GM12878 (cell line): ENCODE measurements at regions not wholly inside any gene's neighbourhood (a gene's known extent, or its start where the extent isn't known, plus 50 kb on each side); places are given as distances from the start of the nearest gene placed in this dataset.

Experiments used
- ATAC-seq: fragments of 200-7000 bp; cut with Tn5 transposase; 3 replicates; pipeline ENCODE4 v1.9.1; 2020; ENCODE audit warnings: mild to moderate bottlenecking, moderate library complexity
- BruUV-seq: library from RNA; stranded (reverse); fragments of 400-500 nt; replicated peaks from 2 replicates; lab custom pipeline; 2021; lab: Mats Ljungman, UMichigan
- CTCF ChIA-PET: fragments of 300-600 bp; sonication (Branson Sonifier 250); formaldehyde crosslinking; extraction: SDS; loops from one replicate; lab custom pipeline; 2021; ENCODE audit warnings: inconsistent platforms; lab: Yijun Ruan, JAX
- POLR2A ChIA-PET: fragments of 350-600 bp; formaldehyde crosslinking; extraction: SDS; loops from one replicate; lab custom pipeline; 2021; ENCODE audit warnings: inconsistent platforms; lab: Charles Lee
- RAD21 ChIA-PET: fragments of 300-600 bp; sonication (Branson Sonifier 250); formaldehyde crosslinking; loops from one replicate; lab custom pipeline; 2023; ENCODE audit warnings: antibody characterized with exemption; ENCODE audit not compliant: unreplicated experiment; lab: Charles Lee
- SMC1A ChIA-PET: fragments of 300-600 bp; sonication (Branson Sonifier 250); formaldehyde crosslinking; loops from one replicate; lab custom pipeline; 2023; ENCODE audit not compliant: unreplicated experiment, uncharacterized antibody; lab: Charles Lee
- DNase-seq: peaks from one replicate; pipeline ENCODE4 v3.0.0-alpha.2; 2011; ENCODE audit warnings: low read depth, low spot score
- FAIRE-seq: peaks from 3 replicates; lab custom pipeline; 2011; peaks lifted over from hg19 to GRCh38; lab: Jason Lieb, UNC
- H2AFZ ChIP-seq: 2 replicates; pipeline ENCODE4 v1.6.0; 2011; ENCODE audit warnings: low read depth, low read length, control low read depth; ENCODE audit not compliant: control insufficient read depth
- H3K27ac ChIP-seq: 2 replicates; pipeline ENCODE4 v1.5.1; 2011; ENCODE audit warnings: control low read depth; ENCODE audit not compliant: control insufficient read depth, insufficient read depth
- H3K27me3 ChIP-seq, 2 experiments: replicated peaks in 1 of 2; 2 replicates each; pipeline versions ENCODE4 v1.6.0 to v1.6.1; 2011; ENCODE audit warnings: low read length in 1 of 2; ENCODE audit not compliant: control insufficient read depth in 2 of 2, insufficient read depth in 2 of 2
- H3K36me3 ChIP-seq, 2 experiments: 2 replicates each; pipeline ENCODE4 v1.5.1; 2011; ENCODE audit warnings: low read length in 1 of 2; ENCODE audit not compliant: control insufficient read depth in 2 of 2, insufficient read depth in 2 of 2
- H3K4me1 ChIP-seq: 2 replicates; pipeline ENCODE4 v1.6.1; 2011; ENCODE audit warnings: mild to moderate bottlenecking, low read length, moderate library complexity, mixed read lengths; ENCODE audit not compliant: control insufficient read depth, insufficient read depth
- H3K4me2 ChIP-seq: 2 replicates; pipeline ENCODE4 v1.6.0; 2011; ENCODE audit warnings: control low read depth; ENCODE audit not compliant: control insufficient read depth, insufficient read depth
- H3K4me3 ChIP-seq: fragments of 200-600 bp; sonication (generic); 2 replicates; pipeline ENCODE4 v1.5.1; 2016
- H3K79me2 ChIP-seq: 2 replicates; pipeline ENCODE4 v1.6.0; 2011; ENCODE audit warnings: low read length; ENCODE audit not compliant: control insufficient read depth, insufficient read depth
- H3K9ac ChIP-seq: 2 replicates; pipeline ENCODE4 v1.8.0; 2011; ENCODE audit warnings: low read length, control low read depth, mixed read lengths; ENCODE audit not compliant: control insufficient read depth, insufficient read depth
- H3K9me3 ChIP-seq: replicated peaks from 3 replicates; pipeline ENCODE4 v1.5.1; 2011; ENCODE audit warnings: mild to moderate bottlenecking, low read length; ENCODE audit not compliant: control insufficient read depth, insufficient read depth
- H4K20me1 ChIP-seq: 2 replicates; pipeline ENCODE4 v1.6.0; 2011; ENCODE audit not compliant: control insufficient read depth, insufficient read depth
- BACH1 ChIP-seq: fragments of 450-650 bp; IDR thresholded peaks from 2 replicates; pipeline ENCODE4 v1.6.1; 2017; ENCODE audit warnings: mild to moderate bottlenecking, borderline replicate concordance
- BCL3 ChIP-seq: IDR thresholded peaks from 2 replicates; pipeline ENCODE4 v1.6.1; 2011; ENCODE audit warnings: borderline replicate concordance, low read depth, mild to moderate bottlenecking, moderate library complexity, low read length; ENCODE audit not compliant: insufficient read depth, poor library complexity, severe bottlenecking
- CEBPZ ChIP-seq: fragments of 150-350 bp; IDR thresholded peaks from 2 replicates; pipeline ENCODE4 v1.6.1; 2016; ENCODE audit warnings: low read depth, low read length
- GATAD2B ChIP-seq: fragments of 450-650 bp; conservative IDR thresholded peaks from 2 replicates; pipeline ENCODE4 v1.6.1; 2017; ENCODE audit warnings: low read depth, mild to moderate bottlenecking, moderate library complexity
- NKRF ChIP-seq: fragments of 450-650 bp; conservative IDR thresholded peaks from 2 replicates; pipeline ENCODE4 v1.6.1; 2017; ENCODE audit warnings: mild to moderate bottlenecking, moderate library complexity
- PBX3 ChIP-seq: IDR thresholded peaks from 2 replicates; pipeline ENCODE4 v1.6.1; 2011; ENCODE audit warnings: mild to moderate bottlenecking, low read depth, low read length, moderate library complexity; ENCODE audit not compliant: insufficient replicate concordance
- SMAD1 ChIP-seq: fragments of 450-650 bp; IDR thresholded peaks from 2 replicates; pipeline ENCODE4 v1.6.1; 2018; ENCODE audit warnings: mild to moderate bottlenecking, low read depth; ENCODE audit not compliant: partially characterized antibody
- STAT3 ChIP-seq: IDR thresholded peaks from 2 replicates; pipeline ENCODE4 v1.6.1; 2011; ENCODE audit warnings: low read depth, low read length, improper control_type of control experiment
- SUZ12 ChIP-seq: fragments of 200-600 bp; sonication (generic); IDR thresholded peaks from one replicate; pipeline ENCODE4 v1.6.1; 2018; ENCODE audit warnings: antibody characterized with exemption, mild to moderate bottlenecking; ENCODE audit not compliant: unreplicated experiment
- ZBTB11 ChIP-seq: fragments of 450-650 bp; formaldehyde crosslinking; IDR thresholded peaks from 2 replicates; pipeline ENCODE4 v1.5.0; 2022; ENCODE audit warnings: mild to moderate bottlenecking, missing genetic modification characterization
- ZNF217 ChIP-seq: fragments of 450-650 bp; IDR thresholded peaks from 2 replicates; pipeline ENCODE4 v1.6.1; 2017; ENCODE audit warnings: antibody characterized with exemption, mild to moderate bottlenecking
- WGBS: methylation state at CpG from one replicate; pipeline ENCODE4 v1.1.6; 2016; ENCODE audit warnings: low lambda C conversion rate; ENCODE audit not compliant: insufficient replicate concordance, insufficient coverage; ENCODE audit errors: missing lambda C conversion rate; 5-methylcytosine and 5-hydroxymethylcytosine counted together
- in situ Hi-C: fragments of 300-500 bp; cut with MboI; formaldehyde crosslinking; loops from 9 replicates; pipeline ENCODE4 v1.14.3; 2018; ENCODE audit warnings: mixed read lengths
- intact Hi-C: fragments of 100-400 bp; cut with micrococcal nuclease; formaldehyde crosslinking; loops from one replicate; pipeline ENCODE4 v1.14.2; 2022; ENCODE audit not compliant: unreplicated experiment

- H3K4me3 ChIP-seq, result no peak overlapping the region
- in situ Hi-C loops, result no loop called here
- SMC1A ChIA-PET, result no interaction called here
- TF ChIP-seq SUZ12 (no peak), BACH1 (no peak), CEBPZ (no peak), GATAD2B (no peak), SMAD1 (no peak), ZNF217 (no peak), BCL3 (peak; percentile 92), NKRF (no peak), ZBTB11 (CRISPR knock-in tag) (no peak), STAT3 (no peak), PBX3 (peak; percentile 23)
- no peak overlapping the region for H3K4me2 ChIP-seq
- no peak for DNase-seq
- no peak overlapping the region for H3K27ac ChIP-seq
- ATAC-seq, result no peak
- FAIRE-seq, result no peak
- BruUV-seq, result no TSS peak
- no peaks in the 10 kb centered on the region for H3K36me3 ChIP-seq
- no peaks in the 10 kb centered on the region for H3K79me2 ChIP-seq
- H3K27me3 ChIP-seq, result no peaks in the 10 kb centered on the region
- no peaks in the 10 kb centered on the region for H4K20me1 ChIP-seq
- H3K4me1 ChIP-seq, result no peaks in the 10 kb centered on the region
- no peak overlapping the region for H2AFZ ChIP-seq
- intact Hi-C loops, result no loop called here
- CTCF ChIA-PET, result no interaction called here
- H3K9ac ChIP-seq, result no peak overlapping the region
- RAD21 ChIA-PET, result no interaction called here
- WGBS, result 37% methylated on average over 7 of the region's 7 CpGs
- no peaks in the 10 kb centered on the region; the same call in 2 of the 3 replicates for H3K9me3 ChIP-seq
- POLR2A ChIA-PET, result no interaction called here
Measured at GRCh38 chr14:99007795-99008194, 264.2 kb downstream of the BCL11B start.
